Cardiac muscle cell (in vitro differentiated cells and primary cell): ENCODE measurements at regions not wholly inside any gene's neighbourhood (a gene's known extent, or its start where the extent isn't known, plus 50 kb on each side); places are given as distances from the start of the nearest gene placed in this dataset.

ENCODE experiments used
- DNase-seq, 2 donors: peaks; one replicate each; pipeline versions ENCODE4 v3.0.0 to v3.0.0-alpha.2; 2010 to 2017; ENCODE audit warnings: low read depth in 1 of 2, low spot score in 1 of 2
- H3K27ac ChIP-seq: fragments of 200-600 bp; sonication (generic); 2 replicates; pipeline ENCODE4 v1.5.1; 2016
- H3K27me3 ChIP-seq: fragments of 200-600 bp; sonication (generic); 2 replicates; pipeline ENCODE4 v1.6.0; 2016; ENCODE audit warnings: control low read depth
- H3K36me3 ChIP-seq: fragments of 200-600 bp; sonication (generic); 2 replicates; pipeline ENCODE4 v1.5.1; 2016; ENCODE audit warnings: control low read depth
- H3K4me1 ChIP-seq: fragments of 200-600 bp; sonication (generic); 2 replicates; pipeline ENCODE4 v1.8.1; 2017; ENCODE audit warnings: low read depth, mild to moderate bottlenecking, mixed run types
- H3K4me3 ChIP-seq: fragments of 200-600 bp; sonication (generic); 2 replicates; pipeline ENCODE4 v1.5.1; 2016; ENCODE audit warnings: mild to moderate bottlenecking
- H3K9me3 ChIP-seq: fragments of 200-600 bp; sonication (generic); 2 replicates; pipeline ENCODE4 v1.5.1; 2017; ENCODE audit warnings: low read depth, mild to moderate bottlenecking, control low read depth
- TF ChIP-seq, protein P1 (sequence below): IDR thresholded peaks from 2 replicates; pipeline ENCODE4 v1.5.1; 2012; ENCODE audit warnings: low read depth, mild to moderate bottlenecking, low read length

DNA sequence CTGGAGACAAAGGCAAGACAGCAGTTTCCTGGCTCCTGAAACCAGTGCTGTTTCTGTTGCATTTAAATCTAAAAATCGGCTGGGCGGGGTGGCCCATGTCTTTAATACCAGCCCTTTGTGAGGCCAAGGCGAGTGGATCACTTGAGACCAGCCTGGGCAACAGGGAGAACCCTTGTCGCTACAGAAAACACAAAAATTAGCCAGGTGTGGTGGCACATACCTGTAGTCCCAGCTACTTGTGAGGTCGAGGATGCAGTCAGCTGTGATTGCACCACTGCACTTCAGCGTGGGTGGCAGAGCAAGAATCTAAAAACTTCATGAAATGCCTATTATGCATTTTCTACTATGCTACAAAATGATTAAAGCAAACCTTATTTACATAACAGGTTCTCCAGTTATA lies 205.4 kb upstream of the ITM2A start:
- DNase-seq = no peak
- no peaks in the 10 kb centered on the region for H3K36me3 ChIP-seq
- H3K27ac ChIP-seq = no peak overlapping the region
- no peaks in the 10 kb centered on the region for H3K4me1 ChIP-seq
- TF ChIP-seq, protein P1, sequence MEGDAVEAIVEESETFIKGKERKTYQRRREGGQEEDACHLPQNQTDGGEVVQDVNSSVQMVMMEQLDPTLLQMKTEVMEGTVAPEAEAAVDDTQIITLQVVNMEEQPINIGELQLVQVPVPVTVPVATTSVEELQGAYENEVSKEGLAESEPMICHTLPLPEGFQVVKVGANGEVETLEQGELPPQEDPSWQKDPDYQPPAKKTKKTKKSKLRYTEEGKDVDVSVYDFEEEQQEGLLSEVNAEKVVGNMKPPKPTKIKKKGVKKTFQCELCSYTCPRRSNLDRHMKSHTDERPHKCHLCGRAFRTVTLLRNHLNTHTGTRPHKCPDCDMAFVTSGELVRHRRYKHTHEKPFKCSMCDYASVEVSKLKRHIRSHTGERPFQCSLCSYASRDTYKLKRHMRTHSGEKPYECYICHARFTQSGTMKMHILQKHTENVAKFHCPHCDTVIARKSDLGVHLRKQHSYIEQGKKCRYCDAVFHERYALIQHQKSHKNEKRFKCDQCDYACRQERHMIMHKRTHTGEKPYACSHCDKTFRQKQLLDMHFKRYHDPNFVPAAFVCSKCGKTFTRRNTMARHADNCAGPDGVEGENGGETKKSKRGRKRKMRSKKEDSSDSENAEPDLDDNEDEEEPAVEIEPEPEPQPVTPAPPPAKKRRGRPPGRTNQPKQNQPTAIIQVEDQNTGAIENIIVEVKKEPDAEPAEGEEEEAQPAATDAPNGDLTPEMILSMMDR = no peak
- no peak overlapping the region for H3K4me3 ChIP-seq
- no peaks in the 10 kb centered on the region for H3K9me3 ChIP-seq
- H3K27me3 ChIP-seq = no peaks in the 10 kb centered on the region

DNA sequence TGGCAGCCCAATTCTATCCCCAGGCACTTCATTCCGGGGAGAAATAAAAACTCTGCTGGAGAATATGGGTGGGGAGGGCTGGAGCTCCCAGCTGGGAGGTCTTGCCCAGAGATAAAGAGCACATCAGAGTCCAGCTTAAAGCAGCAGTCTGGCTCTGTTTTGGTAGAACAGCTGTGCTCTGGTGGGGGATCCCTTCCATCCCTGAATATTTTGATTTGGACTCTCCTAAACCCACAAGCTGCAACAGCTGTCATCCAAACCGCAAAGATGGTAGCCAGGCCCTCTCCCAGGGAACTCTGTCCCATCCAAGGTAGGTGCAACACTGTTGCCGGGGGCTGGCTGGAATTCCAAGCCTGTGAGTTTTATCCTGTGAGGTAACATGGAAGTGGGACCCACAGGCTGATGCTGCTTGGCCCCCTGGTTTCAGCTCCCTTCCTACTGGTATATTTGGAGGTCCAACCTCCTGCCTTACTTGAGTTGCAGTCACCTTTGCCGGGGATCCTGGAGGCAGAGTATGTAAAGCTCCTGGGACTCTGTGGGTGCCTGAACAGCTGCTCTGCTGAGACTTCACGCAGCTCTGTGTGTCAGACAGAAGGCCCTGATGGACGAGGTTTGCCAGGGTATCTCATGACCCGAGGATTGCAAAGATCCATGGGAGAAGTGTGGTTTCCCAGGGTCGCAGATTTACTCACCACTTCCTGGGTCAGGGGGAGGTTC lies 203.5 kb upstream of the ITM2A start:
- H3K36me3 ChIP-seq = no peaks in the 10 kb centered on the region
- no peak for DNase-seq
- no peak overlapping the region for H3K4me3 ChIP-seq
- H3K9me3 ChIP-seq = no peaks in the 10 kb centered on the region
- no peak overlapping the region for H3K27ac ChIP-seq
- TF ChIP-seq, protein P1 = no peak
- no peaks in the 10 kb centered on the region for H3K4me1 ChIP-seq
- no peaks in the 10 kb centered on the region for H3K27me3 ChIP-seq

DNA sequence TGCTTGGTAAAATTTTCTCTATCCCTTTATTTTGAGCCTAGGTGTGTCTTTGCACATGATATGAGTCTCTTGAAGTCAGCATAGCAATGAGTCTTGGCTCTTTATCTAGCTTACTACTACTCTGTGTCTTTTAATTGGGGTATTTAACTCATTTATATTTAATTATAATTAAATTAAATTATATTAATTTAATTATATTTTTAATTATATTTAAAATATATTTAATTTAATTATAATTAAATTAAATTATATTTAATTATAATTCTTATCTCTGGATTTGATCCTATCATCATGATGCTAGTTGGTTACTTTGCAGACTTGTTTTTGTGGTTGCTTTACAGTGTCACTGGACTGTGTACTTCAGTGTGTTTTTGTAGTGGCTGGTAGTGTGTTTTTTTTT lies 201.2 kb upstream of the ITM2A start:
- Histone ChIP-seq H3K4me1 (no peaks in the 10 kb centered on the region), H3K36me3 (no peaks in the 10 kb centered on the region), H3K27me3 (no peaks in the 10 kb centered on the region), H3K4me3 (no peak overlapping the region), H3K27ac (no peak overlapping the region), H3K9me3 (no peaks in the 10 kb centered on the region)
- TF ChIP-seq, protein P1 = no peak
- DNase-seq = no peak

DNA sequence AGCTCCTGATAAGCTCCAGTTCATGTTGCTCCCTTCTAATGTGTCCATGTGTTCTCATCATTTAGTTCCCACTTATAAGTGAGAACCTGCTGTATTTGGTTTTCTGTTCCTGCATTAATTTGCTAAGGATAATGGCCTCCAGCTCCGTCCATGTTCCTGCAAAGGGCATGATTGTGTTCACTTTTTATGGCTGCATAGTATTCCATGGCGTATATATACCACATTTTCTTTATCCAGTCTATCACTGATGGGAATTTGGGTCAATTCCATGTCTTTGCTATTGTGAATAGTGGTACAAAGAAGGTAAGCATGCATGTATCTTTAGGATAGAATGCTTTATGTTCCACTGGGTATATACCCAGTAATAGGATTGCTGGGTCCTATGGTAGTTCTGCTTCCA lies 197.2 kb upstream of the ITM2A start:
- no peak overlapping the region for H3K27ac ChIP-seq
- no peak for DNase-seq
- H3K4me1 ChIP-seq = no peaks in the 10 kb centered on the region
- no peaks in the 10 kb centered on the region for H3K36me3 ChIP-seq
- TF ChIP-seq, protein P1 = no peak
- H3K27me3 ChIP-seq = no peaks in the 10 kb centered on the region
- no peaks in the 10 kb centered on the region for H3K9me3 ChIP-seq
- no peak overlapping the region for H3K4me3 ChIP-seq

DNA sequence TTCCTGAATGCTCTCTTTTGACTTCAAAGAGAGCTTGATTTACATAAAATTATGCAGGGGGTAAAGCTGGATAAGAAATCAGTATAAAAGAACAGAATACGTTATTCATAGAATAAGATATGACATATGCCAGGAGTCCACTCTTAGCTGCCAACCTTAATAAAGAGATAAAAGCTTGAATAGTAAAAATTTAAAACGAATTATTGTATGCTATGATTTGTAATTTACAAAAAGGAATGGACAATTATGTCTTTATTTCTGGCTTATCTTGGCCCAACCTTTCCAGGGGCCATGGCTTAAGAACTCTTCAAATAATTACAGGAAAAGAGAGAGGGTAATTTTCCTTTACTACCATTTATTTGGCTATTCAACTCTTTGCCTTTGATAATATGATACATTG lies 192.2 kb upstream of the ITM2A start:
- Histone ChIP-seq H3K36me3 (no peaks in the 10 kb centered on the region), H3K27ac (no peak overlapping the region), H3K4me3 (no peak overlapping the region), H3K27me3 (no peaks in the 10 kb centered on the region), H3K4me1 (no peaks in the 10 kb centered on the region), H3K9me3 (no peaks in the 10 kb centered on the region)
- TF ChIP-seq, protein P1 = no peak
- DNase-seq = no peak
